HL-60 (cell line): ENCODE measurements at regions not wholly inside any gene's neighbourhood (a gene's known extent, or its start where the extent isn't known, plus 50 kb on each side); places are given as distances from the start of the nearest gene placed in this dataset.

Experiments
- DNase-seq, 2 experiments: peaks; one replicate each; pipeline ENCODE4 v3.0.0-alpha.2; 2010 to 2020; ENCODE audit warnings: low read depth in 1 of 2, low spot score in 1 of 2
- H3K27ac ChIP-seq: fragments of 250-450 bp; sonication (Bioruptor Pico); replicated peaks from 2 replicates; pipeline ENCODE4 v1.5.1; 2020; ENCODE audit warnings: mild to moderate bottlenecking, moderate library complexity
- H3K27me3 ChIP-seq: fragments of 250-450 bp; sonication (Bioruptor Pico); 2 replicates; pipeline ENCODE4 v1.5.1; 2021; ENCODE audit warnings: mild to moderate bottlenecking, moderate library complexity; ENCODE audit not compliant: insufficient read depth, poor library complexity, severe bottlenecking
- H3K4me3 ChIP-seq: replicated peaks from 2 replicates; pipeline ENCODE4 v1.5.1; 2011; ENCODE audit warnings: mild to moderate bottlenecking, control low read depth, low read length; ENCODE audit not compliant: insufficient read depth
- GABPA ChIP-seq: IDR thresholded peaks from 2 replicates; pipeline ENCODE4 v1.6.1; 2012; ENCODE audit warnings: low read depth
- POLR2AphosphoS5 ChIP-seq: IDR thresholded peaks from 2 replicates; pipeline ENCODE4 v1.6.1; 2012; ENCODE audit warnings: low read depth
- SPI1 ChIP-seq: IDR thresholded peaks from 2 replicates; pipeline ENCODE4 v1.6.1; 2012; ENCODE audit warnings: low read depth, mild to moderate bottlenecking, borderline replicate concordance
- TF ChIP-seq, protein P1 (sequence below): IDR thresholded peaks from one replicate; pipeline ENCODE4 v1.5.1; 2011; ENCODE audit warnings: low read length, control low read depth, inconsistent platforms; ENCODE audit not compliant: insufficient read depth
- TF ChIP-seq, protein P2 (sequence below): IDR thresholded peaks from 2 replicates; pipeline ENCODE4 v1.6.1; 2012; ENCODE audit warnings: low read depth; ENCODE audit not compliant: insufficient replicate concordance

DNA sequence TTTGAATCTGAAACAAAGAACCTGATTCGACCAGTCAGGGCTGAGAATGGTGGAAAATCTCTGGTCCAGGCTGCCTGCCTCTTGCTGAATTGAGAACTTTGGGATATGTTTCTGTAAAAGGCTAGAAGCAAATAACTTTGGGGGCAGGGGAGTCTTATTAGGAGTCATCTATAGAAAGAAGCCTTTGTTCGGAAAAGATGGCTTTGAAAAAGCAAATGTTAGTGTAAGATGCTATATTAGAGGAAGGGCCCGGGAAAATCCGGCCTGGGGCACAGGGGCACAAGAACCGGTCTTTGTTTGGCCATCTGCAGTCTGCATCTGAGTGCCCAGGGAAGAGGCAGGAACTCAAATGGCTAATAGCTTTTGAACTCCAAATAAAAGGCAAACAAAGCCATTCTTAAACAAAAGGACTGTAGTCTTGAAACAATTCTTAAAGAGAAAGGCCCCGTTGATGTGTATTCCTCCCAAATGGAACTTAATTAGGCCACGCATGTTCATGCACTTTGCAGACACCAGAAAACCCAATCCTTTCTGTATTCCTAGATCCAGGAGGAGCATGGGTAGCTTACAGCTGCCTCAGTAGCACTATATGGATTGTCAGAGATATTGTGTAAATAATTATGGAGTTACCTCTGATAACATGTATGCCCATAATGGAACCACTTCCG, 180.0 kb upstream of the ARL4C start:
- TF ChIP-seq, protein P1, sequence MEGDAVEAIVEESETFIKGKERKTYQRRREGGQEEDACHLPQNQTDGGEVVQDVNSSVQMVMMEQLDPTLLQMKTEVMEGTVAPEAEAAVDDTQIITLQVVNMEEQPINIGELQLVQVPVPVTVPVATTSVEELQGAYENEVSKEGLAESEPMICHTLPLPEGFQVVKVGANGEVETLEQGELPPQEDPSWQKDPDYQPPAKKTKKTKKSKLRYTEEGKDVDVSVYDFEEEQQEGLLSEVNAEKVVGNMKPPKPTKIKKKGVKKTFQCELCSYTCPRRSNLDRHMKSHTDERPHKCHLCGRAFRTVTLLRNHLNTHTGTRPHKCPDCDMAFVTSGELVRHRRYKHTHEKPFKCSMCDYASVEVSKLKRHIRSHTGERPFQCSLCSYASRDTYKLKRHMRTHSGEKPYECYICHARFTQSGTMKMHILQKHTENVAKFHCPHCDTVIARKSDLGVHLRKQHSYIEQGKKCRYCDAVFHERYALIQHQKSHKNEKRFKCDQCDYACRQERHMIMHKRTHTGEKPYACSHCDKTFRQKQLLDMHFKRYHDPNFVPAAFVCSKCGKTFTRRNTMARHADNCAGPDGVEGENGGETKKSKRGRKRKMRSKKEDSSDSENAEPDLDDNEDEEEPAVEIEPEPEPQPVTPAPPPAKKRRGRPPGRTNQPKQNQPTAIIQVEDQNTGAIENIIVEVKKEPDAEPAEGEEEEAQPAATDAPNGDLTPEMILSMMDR: no peak
- no peak for TF ChIP-seq POLR2AphosphoS5
- no peak for DNase-seq
- H3K27ac ChIP-seq: no peak overlapping the region
- H3K27me3 ChIP-seq: no peaks in the 10 kb centered on the region
- no peak overlapping the region for H3K4me3 ChIP-seq

DNA sequence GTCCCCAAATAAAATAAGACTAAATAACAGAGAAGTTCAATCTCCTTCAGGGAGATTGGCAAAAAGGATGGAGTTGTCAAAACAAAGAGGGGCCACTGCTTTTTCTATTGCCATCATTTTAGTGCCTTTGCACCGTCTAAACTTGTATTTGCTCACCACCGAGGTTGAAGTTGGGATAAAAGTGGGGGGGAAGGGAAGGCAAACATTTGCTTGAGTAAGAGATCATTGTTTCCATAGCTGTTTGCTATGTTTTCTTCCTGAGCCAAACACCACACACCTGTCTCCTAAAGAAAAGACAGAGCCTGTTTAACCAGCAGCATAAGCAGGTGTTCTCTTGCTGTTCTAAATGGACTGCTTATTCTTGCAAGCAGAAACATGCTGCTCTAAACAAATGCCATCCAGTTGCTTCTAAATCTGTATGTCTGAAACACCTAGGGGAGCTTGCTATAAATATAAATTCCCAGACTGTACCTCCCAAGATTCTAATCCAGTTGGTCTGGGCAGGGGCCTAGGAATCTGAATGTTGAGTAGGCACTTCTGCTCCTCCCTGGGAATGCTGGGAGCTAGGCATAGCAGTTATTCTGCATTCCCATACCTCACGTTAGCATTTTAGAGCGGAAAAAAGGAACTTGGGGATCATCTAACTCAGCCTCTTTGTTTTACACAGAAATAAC, 179.4 kb upstream of the ARL4C start:
- TF ChIP-seq, protein P2, sequence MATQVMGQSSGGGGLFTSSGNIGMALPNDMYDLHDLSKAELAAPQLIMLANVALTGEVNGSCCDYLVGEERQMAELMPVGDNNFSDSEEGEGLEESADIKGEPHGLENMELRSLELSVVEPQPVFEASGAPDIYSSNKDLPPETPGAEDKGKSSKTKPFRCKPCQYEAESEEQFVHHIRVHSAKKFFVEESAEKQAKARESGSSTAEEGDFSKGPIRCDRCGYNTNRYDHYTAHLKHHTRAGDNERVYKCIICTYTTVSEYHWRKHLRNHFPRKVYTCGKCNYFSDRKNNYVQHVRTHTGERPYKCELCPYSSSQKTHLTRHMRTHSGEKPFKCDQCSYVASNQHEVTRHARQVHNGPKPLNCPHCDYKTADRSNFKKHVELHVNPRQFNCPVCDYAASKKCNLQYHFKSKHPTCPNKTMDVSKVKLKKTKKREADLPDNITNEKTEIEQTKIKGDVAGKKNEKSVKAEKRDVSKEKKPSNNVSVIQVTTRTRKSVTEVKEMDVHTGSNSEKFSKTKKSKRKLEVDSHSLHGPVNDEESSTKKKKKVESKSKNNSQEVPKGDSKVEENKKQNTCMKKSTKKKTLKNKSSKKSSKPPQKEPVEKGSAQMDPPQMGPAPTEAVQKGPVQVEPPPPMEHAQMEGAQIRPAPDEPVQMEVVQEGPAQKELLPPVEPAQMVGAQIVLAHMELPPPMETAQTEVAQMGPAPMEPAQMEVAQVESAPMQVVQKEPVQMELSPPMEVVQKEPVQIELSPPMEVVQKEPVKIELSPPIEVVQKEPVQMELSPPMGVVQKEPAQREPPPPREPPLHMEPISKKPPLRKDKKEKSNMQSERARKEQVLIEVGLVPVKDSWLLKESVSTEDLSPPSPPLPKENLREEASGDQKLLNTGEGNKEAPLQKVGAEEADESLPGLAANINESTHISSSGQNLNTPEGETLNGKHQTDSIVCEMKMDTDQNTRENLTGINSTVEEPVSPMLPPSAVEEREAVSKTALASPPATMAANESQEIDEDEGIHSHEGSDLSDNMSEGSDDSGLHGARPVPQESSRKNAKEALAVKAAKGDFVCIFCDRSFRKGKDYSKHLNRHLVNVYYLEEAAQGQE: no peak
- TF ChIP-seq, protein P1: no peak
- TF ChIP-seq SPI1: no peak
- TF ChIP-seq GABPA: no peak
- no peak for TF ChIP-seq POLR2AphosphoS5
- Histone ChIP-seq H3K27ac (no peak overlapping the region), H3K4me3 (no peak overlapping the region), H3K27me3 (no peaks in the 10 kb centered on the region)
- DNase-seq: no peak

DNA sequence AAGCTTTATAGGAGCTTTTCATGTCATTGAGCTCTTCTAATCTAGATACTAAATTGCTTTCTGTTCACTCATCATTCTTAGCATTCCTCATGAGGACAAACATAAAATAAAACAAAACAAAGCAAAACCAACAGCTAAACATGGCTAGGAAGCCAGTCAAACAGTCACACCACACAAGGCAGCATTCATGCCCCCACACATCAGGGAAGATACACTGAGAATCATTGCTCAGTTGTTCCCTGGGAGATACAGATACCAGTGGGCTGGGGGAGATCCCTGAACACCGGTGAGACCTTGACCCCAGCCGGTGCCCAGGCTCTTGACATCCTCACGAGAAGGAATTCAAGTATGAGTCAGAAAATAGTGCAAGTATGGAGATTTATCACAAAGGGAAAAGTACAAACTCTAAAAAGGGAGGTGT, 177.9 kb upstream of the ARL4C start:
- H3K27ac ChIP-seq: no peak overlapping the region
- H3K4me3 ChIP-seq: no peak overlapping the region
- no peaks in the 10 kb centered on the region for H3K27me3 ChIP-seq
- DNase-seq: no peak
- TF ChIP-seq POLR2AphosphoS5 (no peak), SPI1 (no peak), GABPA (no peak)
- TF ChIP-seq, protein P1: no peak
- TF ChIP-seq, protein P2: no peak
